ENCODE measurements at regions not wholly inside any gene's neighbourhood (a gene's known extent, or its start where the extent isn't known, plus 50 kb on each side); places are given as distances from the start of the nearest gene placed in this dataset.
"Not testable (repeated sequence)": the region's sequence is repeated elsewhere in the genome, so short reads cannot be mapped to it uniquely, and the experiment has no call there.

GRCh38 chr4:132227857-132228165 is 921.3 kb upstream of the PCDH10 start:
- H2AFZ ChIP-seq (ENCODE audit: control insufficient read depth, low read length); H3K27ac ChIP-seq (ENCODE audit: control insufficient read depth, insufficient read depth, low read length); H3K4me3 ChIP-seq (ENCODE audit: control insufficient read depth in 2 of 3, extremely low read depth in 1 of 3, insufficient read depth in 2 of 3, low read depth in 1 of 3, low read length in 3 of 3); H4K20me1 ChIP-seq (ENCODE audit: control insufficient read depth, extremely low read depth, insufficient read depth, low read length); H3K9ac ChIP-seq (ENCODE audit: control insufficient read depth, extremely low read depth, insufficient read depth, low read length); dilution Hi-C loops (cut with MboI; ENCODE audit: extremely low pct_ligation_motif_present, low sequenced_read_pairs); H3K4me2 ChIP-seq (ENCODE audit: control insufficient read depth, extremely low read depth, insufficient read depth, low read depth, low read length); H3K9me3 ChIP-seq (ENCODE audit: control insufficient read depth, low read depth, low read length); FAIRE-seq; H3K27me3 ChIP-seq (ENCODE audit: control insufficient read depth, extremely low read depth, insufficient read depth, low read length); H3K4me1 ChIP-seq (ENCODE audit: control insufficient read depth, extremely low read depth, insufficient read depth, low read length); H3K36me3 ChIP-seq (ENCODE audit: control insufficient read depth in 2 of 2, extremely low read depth in 1 of 2, insufficient read depth in 2 of 2, low read length in 2 of 2); DNase-seq (ENCODE audit: low read depth, low spot score); H3K9me1 ChIP-seq (ENCODE audit: control insufficient read depth, extremely low read depth, insufficient read depth, low read length); H3K79me2 ChIP-seq (ENCODE audit: control insufficient read depth, insufficient read depth, low read length): not testable (repeated sequence)
- TF ChIP-seq CTCF (optimal IDR thresholded peaks at IDR 0.05 in 1 of 3, IDR thresholded peaks at IDR 0.05 in 1 of 3, conservative IDR thresholded peaks at IDR 0.05 in 1 of 3; ENCODE audit: extremely low read depth in 1 of 3, insufficient read depth in 2 of 3, low read length in 3 of 3): peak; percentile 40 to 62 (median 47)

GRCh38 chr4:132228676-132229075 is 920.4 kb upstream of the PCDH10 start:
- Histone ChIP-seq H4K20me1 (ENCODE audit: control insufficient read depth, extremely low read depth, insufficient read depth, low read length) (no peaks in the 10 kb centered on the region), H3K4me1 (ENCODE audit: control insufficient read depth, extremely low read depth, insufficient read depth, low read length) (no peaks in the 10 kb centered on the region), H3K9me1 (ENCODE audit: control insufficient read depth, extremely low read depth, insufficient read depth, low read length) (no peaks in the 10 kb centered on the region), H3K79me2 (ENCODE audit: control insufficient read depth, insufficient read depth, low read length) (no peaks in the 10 kb centered on the region), H3K9ac (ENCODE audit: control insufficient read depth, extremely low read depth, insufficient read depth, low read length) (no peak overlapping the region), H3K4me3 (ENCODE audit: control insufficient read depth in 2 of 3, extremely low read depth in 1 of 3, insufficient read depth in 2 of 3, low read depth in 1 of 3, low read length in 3 of 3) (no peak overlapping the region), H3K9me3 (ENCODE audit: control insufficient read depth, low read depth, low read length) (no peaks in the 10 kb centered on the region), H3K27me3 (ENCODE audit: control insufficient read depth, extremely low read depth, insufficient read depth, low read length) (no peaks in the 10 kb centered on the region), H3K36me3 (ENCODE audit: control insufficient read depth in 2 of 2, extremely low read depth in 1 of 2, insufficient read depth in 2 of 2, low read length in 2 of 2) (no peaks in the 10 kb centered on the region), H2AFZ (ENCODE audit: control insufficient read depth, low read length) (no peak overlapping the region), H3K4me2 (ENCODE audit: control insufficient read depth, extremely low read depth, insufficient read depth, low read depth, low read length) (no peak overlapping the region), H3K27ac (ENCODE audit: control insufficient read depth, insufficient read depth, low read length) (no peak overlapping the region)
- dilution Hi-C loops (cut with MboI; ENCODE audit: extremely low pct_ligation_motif_present, low sequenced_read_pairs): no loop called here
- DNase-seq (ENCODE audit: low read depth, low spot score): no peak
- FAIRE-seq: no peak
- TF ChIP-seq CTCF (optimal IDR thresholded peaks at IDR 0.05 in 1 of 3, IDR thresholded peaks at IDR 0.05 in 1 of 3, conservative IDR thresholded peaks at IDR 0.05 in 1 of 3; ENCODE audit: extremely low read depth in 1 of 3, insufficient read depth in 2 of 3, low read length in 3 of 3) (no peak), EZH2 (IDR thresholded peaks at IDR 0.05; ENCODE audit: low read length) (no peak)
